HG03354 (cell line): ENCODE measurements at regions not wholly inside any gene's neighbourhood (a gene's known extent, or its start where the extent isn't known, plus 50 kb on each side); places are given as distances from the start of the nearest gene placed in this dataset.
"Not testable (repeated sequence)": the region's sequence is repeated elsewhere in the genome, so short reads cannot be mapped to it uniquely, and the experiment has no call there.

Experiments used
- ATAC-seq: cut with Tn5 transposase; IDR thresholded peaks from one replicate; pipeline ENCODE4 v1.9.1; 2021; ENCODE audit warnings: mild to moderate bottlenecking; ENCODE audit not compliant: unreplicated experiment, poor library complexity, severe bottlenecking

DNA sequence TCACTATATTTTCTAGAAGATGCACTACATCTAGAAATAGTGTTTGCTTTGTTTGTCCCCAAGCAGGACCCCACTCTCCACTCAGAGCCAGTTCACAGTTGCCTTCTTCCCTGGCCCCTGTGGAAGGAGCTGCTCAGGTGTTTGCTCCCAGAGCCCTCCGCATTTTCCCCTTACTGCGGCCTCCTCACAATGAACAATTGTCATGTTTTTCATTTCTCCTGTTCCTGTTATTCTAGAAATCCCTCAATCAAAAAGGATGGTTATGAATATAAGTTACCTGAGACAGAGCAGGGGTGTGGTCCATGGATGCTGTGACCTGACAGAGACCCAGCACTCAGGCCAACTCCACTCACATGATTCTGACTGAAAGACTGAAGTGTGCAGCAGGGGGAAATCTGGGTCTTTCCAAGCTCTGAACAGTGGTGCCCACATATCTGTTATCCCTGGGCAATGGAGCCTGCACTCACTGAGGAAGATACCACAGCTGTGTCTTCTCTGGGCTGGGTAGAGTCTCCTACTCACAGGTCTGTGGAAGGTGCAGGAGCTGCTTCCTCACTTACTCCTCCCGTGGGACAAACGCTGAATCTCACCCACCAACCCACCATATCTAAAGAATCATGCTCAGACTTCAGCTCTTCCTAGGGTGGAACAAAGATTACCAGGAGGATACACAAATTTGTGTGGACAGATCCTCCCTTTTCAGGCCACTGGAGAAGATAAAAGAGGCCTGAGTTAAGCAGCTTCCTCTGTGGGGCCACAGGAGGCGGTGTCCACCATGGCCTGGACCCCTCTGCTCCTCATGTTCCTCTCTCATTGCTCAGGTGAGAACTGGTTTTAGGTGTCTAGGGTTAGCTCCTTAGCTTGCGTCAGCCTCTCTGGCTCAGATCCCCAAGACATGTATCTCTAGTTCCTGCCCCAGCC lies 87.1 kb upstream of the TOP3B start:
- ATAC-seq, result no peak

DNA sequence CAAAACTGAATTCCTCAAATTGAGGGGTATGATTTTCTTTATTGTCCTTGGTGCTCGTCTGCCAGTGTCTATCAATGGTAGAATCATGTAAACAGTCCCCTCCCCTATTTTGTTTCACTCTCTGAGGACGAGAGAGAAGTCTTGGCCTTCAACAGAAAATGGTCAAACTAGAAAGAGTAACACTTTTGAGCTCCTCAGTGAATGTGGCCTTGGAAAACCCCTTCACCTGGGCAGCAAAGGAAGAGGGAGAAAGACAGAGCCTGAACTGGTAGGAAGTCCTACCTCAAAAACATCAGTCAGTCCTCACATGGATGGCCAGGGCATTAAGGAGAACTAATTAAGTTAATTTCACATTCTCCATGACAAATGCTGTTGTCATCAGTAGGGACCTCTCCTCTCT lies 86.1 kb upstream of the TOP3B start:
- no peak for ATAC-seq

DNA sequence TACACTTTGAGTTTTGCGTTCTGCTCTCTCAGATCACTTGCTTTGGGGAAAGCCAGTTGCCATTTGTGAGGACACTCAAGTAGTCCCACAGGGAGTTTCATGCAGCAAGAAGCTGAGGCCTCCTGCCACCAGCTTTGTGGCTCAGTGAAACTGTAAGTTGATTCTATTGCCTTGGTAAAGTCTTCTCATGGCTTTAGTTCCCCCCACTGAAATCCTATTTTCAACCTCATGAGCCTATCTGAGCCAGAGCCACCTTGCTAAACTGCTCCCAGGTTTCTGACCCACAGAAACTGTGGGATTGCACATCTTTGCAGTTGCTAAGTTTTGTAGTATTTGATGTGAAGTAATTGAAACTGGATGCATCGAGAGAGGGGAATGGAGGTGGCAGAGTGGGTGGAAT lies 85.4 kb upstream of the TOP3B start:
- ATAC-seq, result no peak

DNA sequence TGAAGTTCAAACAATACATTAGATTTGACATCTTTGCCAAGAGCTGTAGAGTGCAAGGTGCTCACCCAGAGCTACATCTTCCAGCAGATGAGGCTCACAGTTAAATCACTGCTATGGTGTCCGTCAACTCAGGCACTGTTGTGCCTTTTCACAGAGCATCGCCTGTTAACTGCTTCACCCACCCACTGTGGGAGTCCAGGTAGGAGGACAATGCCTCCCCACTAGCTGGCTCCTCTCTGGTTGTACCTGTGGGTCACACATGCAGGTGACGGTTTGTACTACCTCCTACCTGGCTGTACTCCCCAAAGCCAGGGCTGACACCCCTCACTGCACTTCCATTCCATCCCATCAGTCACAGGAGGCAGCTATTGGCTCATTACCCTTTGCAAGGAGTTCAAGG lies 84.6 kb upstream of the TOP3B start:
- ATAC-seq, result no peak

DNA sequence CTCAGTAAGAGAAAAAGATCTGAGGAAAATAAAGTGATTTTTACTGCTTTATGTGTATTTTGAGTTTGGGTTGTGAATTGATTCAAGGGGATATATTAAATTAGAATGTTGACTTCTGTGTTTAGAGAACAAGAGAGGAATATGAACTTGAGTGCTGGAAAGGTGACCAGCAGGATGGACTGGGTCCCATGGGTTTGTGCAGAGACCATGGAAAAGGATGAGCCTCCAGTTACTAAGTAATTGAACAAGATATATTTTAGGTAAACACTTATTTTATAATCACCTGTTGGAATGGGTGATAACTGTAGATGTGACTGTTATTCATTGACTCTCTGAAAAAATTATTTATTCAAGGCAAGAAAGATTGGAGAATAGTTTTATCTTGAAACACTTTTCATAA lies 82.0 kb upstream of the TOP3B start:
- no peak for ATAC-seq

DNA sequence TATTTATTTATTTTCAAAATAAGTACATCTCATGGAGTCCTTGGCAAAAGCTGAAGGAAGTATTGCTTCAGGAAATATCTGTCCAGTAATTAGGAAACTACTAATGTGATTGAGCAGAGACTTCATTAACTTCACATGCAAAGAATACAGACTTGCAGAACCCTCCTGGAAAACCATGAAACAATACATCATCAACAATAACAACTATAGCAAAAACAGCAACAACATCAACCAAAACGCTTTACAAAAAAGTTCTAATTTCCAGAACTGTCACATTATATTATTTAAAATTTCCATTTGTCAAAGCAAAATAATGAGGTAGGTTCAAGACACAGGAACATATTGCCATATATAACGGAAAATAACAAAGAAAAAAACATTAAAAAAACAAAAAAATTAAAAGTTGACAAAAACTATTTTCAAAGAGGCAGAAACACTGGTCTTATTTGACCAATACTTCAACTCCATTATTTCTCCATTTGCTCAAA lies 79.8 kb upstream of the TOP3B start:
- no peak for ATAC-seq

DNA sequence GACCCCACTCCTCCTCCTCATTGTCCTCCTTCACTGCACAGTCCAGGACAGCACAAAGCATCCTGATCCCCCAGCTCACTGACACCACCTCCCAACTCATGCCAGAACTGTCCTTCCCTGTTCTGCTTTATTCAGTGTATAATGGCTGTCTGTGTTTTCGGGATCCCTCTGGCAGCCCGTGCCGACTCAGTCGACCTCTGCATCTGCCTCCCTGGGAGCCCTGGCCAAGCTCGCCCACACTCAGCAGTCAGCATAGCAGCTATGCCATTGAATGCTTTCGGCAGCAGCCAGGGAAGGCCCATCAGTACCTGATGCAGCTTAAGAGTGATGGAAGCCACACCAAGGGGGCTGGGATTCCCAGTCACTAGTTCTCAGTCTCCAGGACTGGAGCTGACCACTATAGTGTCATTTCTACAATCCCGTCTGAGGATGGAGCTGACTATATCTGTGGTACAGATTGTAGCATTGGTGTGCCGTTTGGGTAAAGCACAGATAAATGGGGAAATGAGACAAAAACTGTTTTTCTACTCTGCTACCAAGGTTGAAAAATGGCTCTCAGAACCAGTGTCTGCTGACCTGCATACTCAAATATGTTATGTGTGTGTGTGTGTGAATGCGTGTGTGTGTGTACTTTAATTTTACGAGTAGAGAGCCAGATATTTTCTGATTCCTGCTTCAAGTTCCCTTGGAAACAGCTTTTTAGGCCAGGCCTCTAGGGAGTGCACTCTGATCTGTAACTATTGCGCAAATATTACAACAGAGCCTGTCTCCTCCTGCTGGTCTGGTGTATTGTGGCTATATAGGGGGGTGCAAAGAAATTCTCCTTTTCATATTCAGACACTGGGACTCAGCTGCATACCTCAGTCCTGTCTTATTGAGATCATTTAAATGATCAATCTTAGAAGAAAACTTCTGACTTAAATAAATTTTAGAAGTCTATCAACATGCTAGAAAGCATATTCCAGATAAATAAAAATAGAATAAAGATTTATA lies 78.8 kb upstream of the TOP3B start:
- no peak for ATAC-seq

DNA sequence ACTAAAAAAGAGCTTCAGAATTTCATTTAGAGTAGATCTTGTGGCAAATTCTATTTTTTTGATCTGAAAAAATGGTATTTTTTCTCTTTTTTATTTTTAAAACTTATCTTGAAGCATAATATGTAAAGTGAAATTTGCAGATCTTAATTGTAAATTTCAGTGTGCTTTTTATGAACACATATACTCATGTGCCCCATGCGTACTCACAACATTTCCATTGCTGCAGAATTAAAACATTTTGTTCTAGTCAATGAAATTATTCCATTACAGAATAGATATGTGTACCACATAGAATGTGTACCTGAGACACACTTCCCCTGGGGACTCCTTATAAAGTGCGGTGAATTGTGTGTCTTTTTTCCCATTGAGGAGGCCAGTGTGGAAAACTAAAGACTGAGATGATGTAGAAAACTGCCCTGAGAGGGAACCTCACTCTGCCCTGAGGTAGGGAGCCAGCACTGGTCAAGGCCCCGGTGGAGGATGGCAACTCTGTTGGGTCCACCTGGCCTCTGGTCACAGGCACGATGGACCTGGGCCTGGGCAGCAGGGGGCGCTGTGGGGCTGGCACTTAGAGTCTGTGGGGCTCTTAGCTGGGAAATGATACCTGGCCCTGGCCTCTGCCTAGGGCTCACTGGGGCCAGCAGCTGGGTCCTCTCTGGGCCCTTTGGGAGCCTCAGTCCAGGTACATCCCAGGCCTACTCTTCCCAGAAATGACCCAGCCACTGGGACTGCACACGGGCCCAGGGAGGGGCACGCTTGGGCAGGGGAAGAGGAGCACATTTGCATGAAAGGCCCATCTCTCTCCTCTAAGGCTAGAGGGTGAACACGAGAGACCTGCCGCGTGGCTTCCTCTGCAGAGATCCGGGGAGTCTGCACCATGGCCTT lies 77.9 kb upstream of the TOP3B start:
- ATAC-seq, result no peak

DNA sequence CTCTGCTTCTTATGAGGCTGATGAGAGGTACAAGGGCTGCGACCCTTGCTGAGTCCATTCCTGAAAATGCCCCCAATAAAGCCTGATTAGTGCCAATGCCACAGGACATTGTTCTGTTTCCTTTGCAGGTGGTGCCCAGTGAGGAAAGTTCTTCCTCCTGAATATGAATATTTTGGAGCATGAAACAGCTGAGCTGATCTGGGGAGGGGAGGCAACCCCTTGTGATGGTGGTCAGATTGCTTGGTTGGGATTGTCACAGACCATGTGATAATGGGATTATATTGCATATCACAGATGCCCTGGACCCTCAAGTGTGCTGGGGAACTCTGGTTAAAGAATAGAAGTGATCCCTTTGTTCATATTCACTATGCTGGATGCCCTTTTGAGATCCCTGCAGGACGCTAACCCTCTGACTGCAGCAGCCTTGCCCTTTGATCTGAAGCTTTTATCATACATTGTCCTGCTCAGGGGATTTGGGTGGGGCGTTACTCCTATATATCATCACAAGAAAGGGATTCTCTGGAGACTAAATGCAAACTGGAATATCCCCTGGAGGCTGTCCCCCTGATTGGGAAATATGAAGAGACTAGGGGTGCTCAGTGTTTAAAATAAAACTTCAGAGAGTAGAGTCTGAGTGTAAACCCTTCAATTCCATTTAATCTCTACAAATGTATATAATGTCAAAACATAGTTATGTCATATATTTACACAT lies 76.9 kb upstream of the TOP3B start:
- no peak for ATAC-seq

DNA sequence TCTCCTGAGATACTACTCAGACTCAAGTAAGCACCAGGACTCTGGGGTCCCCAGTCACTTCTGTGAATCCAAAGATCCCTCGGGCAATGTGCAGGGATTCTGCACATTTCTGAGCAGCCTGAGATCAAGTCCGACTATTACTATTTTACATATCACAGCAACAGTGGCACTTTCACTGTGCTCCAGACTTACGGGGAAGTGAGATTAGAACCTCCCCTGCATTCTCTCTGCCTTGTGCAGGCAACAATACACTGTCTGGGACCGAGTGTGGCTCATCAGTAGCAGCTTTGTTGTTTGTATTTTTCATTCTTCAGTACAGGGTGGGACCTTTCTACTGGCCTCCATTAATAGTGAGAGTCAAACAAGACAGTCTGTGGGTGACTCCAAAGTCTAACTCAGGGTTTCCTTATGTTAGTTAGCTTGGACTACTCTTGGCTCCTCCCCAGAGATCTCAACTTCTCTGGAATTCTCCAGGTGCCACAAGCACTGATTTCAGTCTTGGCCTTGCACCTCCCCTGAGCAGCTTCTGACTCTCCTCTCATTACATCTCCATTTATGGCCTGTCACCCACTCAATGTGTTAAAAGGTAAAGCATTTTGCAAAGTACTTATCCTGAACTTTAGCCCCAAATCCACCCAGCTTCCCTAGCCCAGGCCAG lies 76.2 kb upstream of the TOP3B start:
- no peak for ATAC-seq

DNA sequence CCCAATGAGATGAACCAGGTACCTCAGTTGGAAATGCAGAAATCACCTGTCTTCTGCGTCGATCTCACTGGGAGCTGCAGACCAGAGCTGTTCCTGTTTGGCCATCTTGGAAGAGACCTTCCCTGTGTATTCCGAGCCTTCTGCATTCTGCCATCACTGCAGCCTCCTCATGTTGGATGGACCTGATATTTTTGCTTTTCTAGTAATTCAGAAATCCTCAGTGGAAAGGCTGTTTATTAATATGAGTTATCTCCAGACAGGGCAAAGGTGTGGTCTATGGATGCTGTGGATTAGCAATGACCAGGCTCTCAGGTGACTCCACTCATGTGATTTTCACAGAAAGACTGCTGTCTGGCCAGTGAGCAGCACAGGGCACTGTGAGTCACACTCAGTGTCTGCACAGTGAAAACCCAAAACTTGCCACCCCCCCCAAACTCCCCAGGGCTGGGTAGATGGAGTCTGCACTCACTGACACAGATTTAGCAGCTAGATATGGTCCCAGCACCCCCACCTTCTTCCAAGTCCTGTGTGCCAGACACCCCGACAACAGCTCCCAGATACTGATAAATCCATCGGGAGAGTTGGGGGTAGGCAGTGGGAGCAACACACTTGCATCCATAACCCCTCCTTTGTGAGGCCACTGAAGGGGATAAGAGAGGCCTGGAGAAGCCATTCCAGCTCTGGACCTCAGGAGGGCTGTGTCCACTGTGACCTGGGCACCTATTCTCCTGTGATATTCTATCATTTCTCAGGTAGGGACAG lies 75.2 kb upstream of the TOP3B start:
- ATAC-seq, result no peak

DNA sequence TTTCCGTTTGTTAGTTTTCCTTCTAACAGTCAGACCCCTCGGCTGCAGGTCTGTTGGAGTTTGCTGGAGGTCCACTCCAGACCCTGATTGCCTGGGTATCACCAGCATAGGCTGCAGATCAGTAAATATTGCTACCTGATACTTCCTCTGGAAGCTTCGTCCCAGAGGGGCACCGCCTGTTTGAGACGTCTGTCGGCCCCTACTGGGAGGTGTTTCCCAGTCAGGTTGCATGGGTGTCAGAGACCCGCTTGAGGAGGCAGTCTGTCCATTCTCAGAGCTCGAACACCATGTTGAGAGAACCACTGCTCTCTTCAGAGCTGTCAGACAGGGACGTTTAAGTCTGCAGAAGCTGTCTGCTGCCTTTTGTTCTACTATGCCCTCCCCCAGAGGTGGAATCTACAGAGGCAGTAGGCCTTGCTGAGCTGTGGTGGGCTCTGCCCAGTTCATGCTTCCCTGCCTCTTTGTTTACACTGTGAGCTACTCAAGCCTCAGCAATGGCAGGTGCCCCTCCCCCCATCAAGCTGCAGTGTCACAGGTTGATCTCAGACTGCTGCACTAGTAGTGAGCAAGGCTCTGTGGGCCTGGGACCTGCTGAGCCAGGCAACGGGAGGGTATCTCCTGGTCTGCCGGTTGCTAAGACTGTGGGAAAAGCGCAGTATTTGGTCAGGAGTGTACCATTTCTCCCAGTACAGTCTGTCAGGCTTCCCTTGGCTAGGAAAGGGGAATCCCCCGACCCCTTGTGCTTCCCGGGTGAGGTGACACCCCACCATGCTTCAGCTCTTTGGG lies 74.4 kb upstream of the TOP3B start:
- ATAC-seq, result not testable (repeated sequence)

DNA sequence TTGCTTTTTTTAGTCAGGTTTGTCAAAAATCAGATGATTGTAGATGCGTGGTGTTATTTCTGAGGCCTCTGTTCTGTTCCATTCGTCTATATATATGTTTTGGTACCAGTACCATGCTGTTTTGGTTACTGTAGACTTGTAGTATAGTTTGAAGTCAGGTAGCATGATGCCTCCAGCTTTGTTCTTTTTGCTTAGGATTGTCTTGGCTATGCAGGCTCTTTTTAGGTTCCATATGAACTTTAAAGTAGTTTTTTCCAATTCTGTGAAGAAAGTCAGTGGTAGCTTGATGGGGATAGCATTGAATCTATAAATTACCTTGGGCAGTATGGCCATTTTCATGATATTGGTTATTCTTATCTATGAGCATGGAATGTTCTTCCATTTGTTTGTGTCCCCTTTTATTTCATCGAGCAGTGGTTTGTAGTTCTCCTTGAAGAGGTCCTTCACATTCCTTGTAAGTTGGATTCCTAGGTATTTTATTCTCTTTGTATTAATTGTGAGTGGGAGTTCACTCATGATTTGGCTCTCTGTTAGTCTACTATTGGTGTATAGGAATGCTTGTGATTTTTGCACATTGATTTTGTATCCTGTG lies 70.1 kb upstream of the TOP3B start:
- ATAC-seq, result not testable (repeated sequence)

DNA sequence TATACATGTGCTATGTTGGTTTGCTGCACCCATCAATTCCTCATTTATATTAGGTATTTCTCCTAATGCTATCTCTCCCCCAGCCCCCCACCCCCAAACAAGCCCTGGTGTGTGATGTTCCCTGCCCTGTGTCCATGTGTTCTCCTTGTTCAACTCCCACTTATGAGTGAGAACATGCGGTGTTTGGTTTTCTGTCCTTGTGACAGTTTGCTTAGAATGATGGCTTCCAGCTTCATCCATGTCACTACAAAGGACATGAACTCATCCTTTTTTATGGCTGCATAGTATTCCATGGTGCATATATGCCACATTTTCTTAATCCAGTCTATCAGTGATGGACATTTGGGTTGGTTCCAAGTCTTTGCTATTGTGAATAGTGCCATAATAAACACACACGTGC lies 68.4 kb upstream of the TOP3B start:
- not testable (repeated sequence) for ATAC-seq

DNA sequence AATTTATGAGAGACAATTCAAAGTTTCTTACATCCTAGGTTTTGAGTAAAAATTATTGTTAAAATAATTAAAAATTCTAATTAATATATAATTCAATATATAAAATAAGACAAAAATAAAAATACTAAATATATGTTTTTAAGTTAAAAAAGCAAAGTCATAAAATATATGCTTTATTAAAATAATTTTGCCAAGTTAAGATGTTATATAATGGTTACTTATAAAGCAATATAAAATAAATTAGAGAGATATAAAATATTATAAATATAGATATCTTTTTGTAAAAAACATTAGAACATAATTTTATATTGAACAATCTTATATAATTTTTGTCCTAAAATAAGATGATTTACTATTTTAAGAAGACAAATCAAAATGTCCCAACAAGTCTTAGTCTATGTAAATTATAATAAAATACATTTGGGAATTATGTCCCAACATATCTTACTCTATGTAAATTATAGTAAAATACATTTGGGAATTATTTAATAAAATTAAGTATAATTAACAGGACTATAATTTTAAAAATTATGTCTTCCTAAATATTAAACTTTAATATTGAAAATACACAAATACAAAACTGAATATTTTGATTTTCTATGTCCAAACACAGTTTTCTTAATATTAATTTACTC lies 67.7 kb upstream of the TOP3B start:
- ATAC-seq, result no peak

DNA sequence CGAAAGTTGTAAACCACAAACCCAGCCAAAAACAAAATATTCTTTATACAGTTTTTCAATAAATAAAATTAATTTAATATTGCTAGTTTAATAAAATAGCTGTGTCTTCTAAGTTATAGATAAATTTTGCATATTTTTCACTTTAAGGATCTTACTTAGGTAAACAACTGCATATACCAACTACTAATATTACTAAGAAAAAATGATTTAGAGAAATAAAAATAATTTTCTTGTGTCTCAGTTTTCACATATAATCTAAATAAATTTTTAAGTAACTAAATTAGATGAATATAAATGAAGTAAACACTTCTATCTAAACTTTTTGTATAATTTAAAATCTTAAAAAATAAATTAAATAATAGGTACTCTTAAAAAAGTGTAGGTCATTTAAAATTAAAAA lies 67.1 kb upstream of the TOP3B start:
- ATAC-seq, result no peak
